K562 (cell line): ENCODE measurements at regions not wholly inside any gene's neighbourhood (a gene's known extent, or its start where the extent isn't known, plus 50 kb on each side); places are given as distances from the start of the nearest gene placed in this dataset.

ENCODE experiments used
- ATAC-seq: fragments of 200-7000 bp; cut with Tn5 transposase; 3 replicates; pipeline ENCODE4 v1.9.1; 2020; ENCODE audit warnings: moderate library complexity
- BruUV-seq: library from RNA; stranded (reverse); fragments of 400-500 nt; replicated peaks from 2 replicates; lab custom pipeline; 2021; lab: Mats Ljungman, UMichigan
- CTCF ChIA-PET: fragments of 300-600 bp; formaldehyde crosslinking; extraction: SDS; loops from one replicate; lab custom pipeline; 2021; ENCODE audit warnings: low intra/inter-chr PET ratio; lab: Yijun Ruan, JAX
- POLR2A ChIA-PET: fragments of 300-600, 350-650 bp; sonication (Branson Sonifier 250); formaldehyde crosslinking; extraction: SDS; loops from one replicate; lab custom pipeline; 2021; ENCODE audit warnings: antibody characterized with exemption, inconsistent platforms; lab: Yijun Ruan, JAX
- DNase-seq, 4 experiments: peaks; one replicate each; pipeline versions ENCODE4 v3.0.0 to v3.0.0-alpha.2; 2011 to 2018; ENCODE audit warnings: low spot score in 3 of 4, mixed read lengths in 3 of 4; ENCODE audit errors: extremely low read depth in 1 of 4
- FAIRE-seq: peaks from 2 replicates; lab custom pipeline; 2011; peaks lifted over from hg19 to GRCh38; lab: Jason Lieb, UNC
- H2AFZ ChIP-seq: 2 replicates; pipeline ENCODE4 v1.6.0; 2011; ENCODE audit warnings: low read depth, low read length, control low read depth, inconsistent platforms
- H3K27ac ChIP-seq: fragments of 200-600 bp; 3 replicates; pipeline ENCODE4 v1.8.0; 2011; ENCODE audit warnings: low read depth, mild to moderate bottlenecking, control low read depth, inconsistent platforms, low read length, moderate library complexity, mixed read lengths; ENCODE audit errors: extremely low read depth
- H3K27me3 ChIP-seq, 2 experiments: fragments of 300-600 bp in 1 of 2; 2 replicates in 1 of 2; 3 replicates in 1 of 2; pipeline versions ENCODE4 v1.6.0 to v1.8.0; 2011; ENCODE audit warnings: inconsistent platforms in 2 of 2, low read length in 2 of 2, mild to moderate bottlenecking in 1 of 2, mixed read lengths in 1 of 2, moderate library complexity in 1 of 2; ENCODE audit not compliant: control insufficient read depth in 2 of 2, insufficient read depth in 2 of 2
- H3K36me3 ChIP-seq: fragments of 300-600 bp; 3 replicates; pipeline ENCODE4 v1.8.0; 2011; ENCODE audit warnings: mild to moderate bottlenecking, low read length, inconsistent platforms; ENCODE audit not compliant: control insufficient read depth, insufficient read depth
- H3K4me1 ChIP-seq, 2 experiments: fragments of 200-600 bp in 1 of 2; replicated peaks in 1 of 2; 2 replicates in 1 of 2; 3 replicates in 1 of 2; pipeline versions ENCODE4 v1.5.1 to v1.8.0; 2011; ENCODE audit warnings: inconsistent platforms in 2 of 2, low read length in 2 of 2, mild to moderate bottlenecking in 1 of 2, mixed read lengths in 1 of 2, moderate library complexity in 1 of 2; ENCODE audit not compliant: control insufficient read depth in 2 of 2, insufficient read depth in 2 of 2
- H3K4me2 ChIP-seq: 2 replicates; pipeline ENCODE4 v1.6.1; 2011; ENCODE audit warnings: low read length, control low read depth, inconsistent platforms, mixed read lengths; ENCODE audit not compliant: insufficient read depth
- H3K4me3 ChIP-seq: fragments of 200-600 bp; sonication (generic), shearing (Covaris generic); 2 replicates; pipeline ENCODE4 v1.5.1; 2016; ENCODE audit warnings: control low read depth, inconsistent platforms
- H3K79me2 ChIP-seq: fragments of 200-600 bp; 3 replicates; pipeline ENCODE4 v1.8.0; 2011; ENCODE audit warnings: low read length, inconsistent platforms; ENCODE audit not compliant: control insufficient read depth, insufficient read depth
- H3K9ac ChIP-seq, 2 experiments: 2 replicates each; pipeline versions ENCODE4 v1.6.0 to v1.6.1; 2011; ENCODE audit warnings: low read depth in 2 of 2, low read length in 2 of 2, control low read depth in 1 of 2, inconsistent platforms in 1 of 2, mild to moderate bottlenecking in 1 of 2, mixed read lengths in 1 of 2; ENCODE audit not compliant: insufficient read depth in 1 of 2
- H3K9me1 ChIP-seq: one replicate; pipeline ENCODE4 v1.6.0; 2011; ENCODE audit warnings: inconsistent platforms, mild to moderate bottlenecking, low read length, moderate library complexity; ENCODE audit not compliant: control insufficient read depth, insufficient read depth
- H3K9me3 ChIP-seq: replicated peaks from 2 replicates; pipeline ENCODE4 v1.5.1; 2011; ENCODE audit warnings: low read depth, low read length, inconsistent platforms; ENCODE audit not compliant: control insufficient read depth, insufficient read depth
- H4K20me1 ChIP-seq: replicated peaks from 2 replicates; pipeline ENCODE4 v1.6.1; 2011; ENCODE audit warnings: low read length, inconsistent platforms, mixed read lengths; ENCODE audit not compliant: control insufficient read depth, insufficient read depth
- BCL6 ChIP-seq: fragments of 250-450 bp; sonication (Bioruptor Pico); IDR thresholded peaks from 2 replicates; pipeline ENCODE4 v1.4.0; 2020
- RNF2 ChIP-seq: sonication (generic); IDR thresholded peaks from 2 replicates; pipeline ENCODE4 v1.6.1; 2016
- TAF15 ChIP-seq: fragments of 200-400 bp; formaldehyde crosslinking; IDR thresholded peaks from 2 replicates; pipeline ENCODE4 v1.6.1; 2017; ENCODE audit warnings: mild to moderate bottlenecking, low read depth, low read length, moderate library complexity
- WGBS: fragments of 100-300 bp; shearing (Covaris generic); methylation state at CpG from one replicate; pipeline ENCODE4 v1.1.6; 2016; ENCODE audit warnings: low coverage, mixed read lengths; ENCODE audit not compliant: insufficient coverage; ENCODE audit errors: missing lambda C conversion rate; 5-methylcytosine and 5-hydroxymethylcytosine counted together
- in situ Hi-C: fragments of 300-500 bp; cut with MboI; formaldehyde crosslinking; loops from 4 replicates; pipeline ENCODE4 v1.15.0; 2018; ENCODE audit warnings: inconsistent platforms, mixed read lengths
- intact Hi-C: fragments of 100-400 bp; cut with micrococcal nuclease; formaldehyde crosslinking; loops from 2 replicates; pipeline ENCODE4 v1.14.2; 2022
- TF ChIP-seq, protein P1 (sequence below), 2 experiments: fragments of 450-650 bp in 1 of 2; sonication (generic) in 1 of 2; formaldehyde crosslinking in 1 of 2; IDR thresholded peaks; 2 replicates each; pipeline versions ENCODE4 v1.7.1 to v1.9.0; 2016 to 2022; ENCODE audit warnings: inconsistent platforms in 1 of 2, mild to moderate bottlenecking in 1 of 2, missing genetic modification reagents in 1 of 2
- TF ChIP-seq, protein P2 (sequence below): IDR thresholded peaks from 2 replicates; pipeline ENCODE4 v1.6.1; 2016; ENCODE audit warnings: missing genetic modification characterization, missing compliant biosample characterization

DNA sequence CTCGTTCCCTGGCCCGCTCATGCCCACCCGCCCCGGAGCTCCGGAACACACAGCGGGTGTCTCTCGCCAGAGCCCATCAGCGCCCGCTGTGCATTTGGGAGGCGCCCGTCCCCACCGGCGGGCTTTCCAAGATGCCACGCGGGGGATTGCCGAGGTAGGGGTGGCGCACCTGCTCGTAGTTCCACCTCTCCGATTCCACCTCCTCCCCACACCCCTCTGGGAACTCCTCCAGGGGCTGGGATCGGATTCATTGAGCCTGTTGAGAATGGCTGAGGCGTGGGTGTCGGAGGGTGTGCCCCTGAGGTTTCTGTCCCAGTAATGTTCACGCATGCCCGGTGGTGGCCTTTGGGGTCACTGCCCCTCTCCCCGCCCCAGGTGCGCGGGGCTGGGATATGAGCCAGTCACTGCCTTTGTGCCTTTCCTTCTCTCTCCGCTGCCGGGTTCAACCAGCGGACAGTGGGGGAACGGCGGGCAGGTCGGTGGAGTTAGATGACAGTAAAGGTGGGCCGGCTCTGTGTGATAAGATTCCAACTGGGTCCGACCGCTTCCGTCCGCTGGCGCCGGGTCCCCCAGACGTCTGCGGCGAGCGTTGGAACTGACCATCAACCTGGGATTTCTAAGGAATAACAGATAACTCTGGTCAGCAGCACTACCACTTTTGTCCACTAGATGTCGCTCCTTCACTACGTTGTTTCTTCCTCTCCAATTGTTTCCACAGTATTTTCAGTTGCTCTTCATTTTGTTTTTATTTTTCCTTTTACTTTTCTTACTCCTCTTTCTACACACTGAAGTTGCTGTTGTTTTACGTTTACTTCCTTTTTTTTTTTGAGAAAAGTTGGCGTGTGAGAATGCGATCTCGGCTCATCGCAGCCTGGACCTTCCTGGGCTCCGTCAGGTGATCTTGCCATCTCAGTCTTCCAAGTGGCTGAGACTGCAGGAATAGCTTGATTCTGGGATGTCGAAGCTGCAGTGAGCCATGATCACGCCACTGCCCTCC lies 178.1 kb upstream of the ALG10B start:
- no peak overlapping the region for H2AFZ ChIP-seq
- intact Hi-C loops: loop anchor here (1.0 to 5.0 kb wide), 2 partner anchors 178 to 964 kb away; partner anchors contain the start of gene ALG10B
- no peaks in the 10 kb centered on the region for H3K27me3 ChIP-seq
- no peaks in the 10 kb centered on the region for H3K36me3 ChIP-seq
- in situ Hi-C loops: loop anchor here (5.0 to 10.0 kb wide), 2 partner anchors 964 to 1136 kb away; no protein-coding TSS in a partner anchor
- H4K20me1 ChIP-seq: no peaks in the 10 kb centered on the region
- peaks cover 0 to 4% of the 10 kb centered on the region in 2 experiments; a peak in 2 of 5 replicates for H3K4me1 ChIP-seq
- no peaks in the 10 kb centered on the region for H3K79me2 ChIP-seq
- no peak overlapping the region for H3K27ac ChIP-seq
- H3K4me2 ChIP-seq: no peak overlapping the region
- DNase-seq: peak; percentile 49 to 63 (median 53)
- ChIA-PET CTCF (interaction anchor here (0.8 to 0.9 kb wide), 2 partner anchors 177 to 1135 kb away, joined by 3 to 4 read pairs; no protein-coding TSS in a partner anchor), POLR2A (no interaction called here)
- H3K9me3 ChIP-seq: no peaks in the 10 kb centered on the region
- FAIRE-seq: peak; percentile 90
- H3K4me3 ChIP-seq: no peak overlapping the region
- 22% methylated on average over 44 of the region's 54 CpGs for WGBS
- no peaks in the 10 kb centered on the region for H3K9me1 ChIP-seq
- peak; percentile 81 for ATAC-seq
- no peak overlapping the region for H3K9ac ChIP-seq
- no TSS peak for BruUV-seq
- TF ChIP-seq RNF2 (no peak), TAF15 (no peak), BCL6 (CRISPR knock-in tag) (no peak)
- TF ChIP-seq, protein P1, sequence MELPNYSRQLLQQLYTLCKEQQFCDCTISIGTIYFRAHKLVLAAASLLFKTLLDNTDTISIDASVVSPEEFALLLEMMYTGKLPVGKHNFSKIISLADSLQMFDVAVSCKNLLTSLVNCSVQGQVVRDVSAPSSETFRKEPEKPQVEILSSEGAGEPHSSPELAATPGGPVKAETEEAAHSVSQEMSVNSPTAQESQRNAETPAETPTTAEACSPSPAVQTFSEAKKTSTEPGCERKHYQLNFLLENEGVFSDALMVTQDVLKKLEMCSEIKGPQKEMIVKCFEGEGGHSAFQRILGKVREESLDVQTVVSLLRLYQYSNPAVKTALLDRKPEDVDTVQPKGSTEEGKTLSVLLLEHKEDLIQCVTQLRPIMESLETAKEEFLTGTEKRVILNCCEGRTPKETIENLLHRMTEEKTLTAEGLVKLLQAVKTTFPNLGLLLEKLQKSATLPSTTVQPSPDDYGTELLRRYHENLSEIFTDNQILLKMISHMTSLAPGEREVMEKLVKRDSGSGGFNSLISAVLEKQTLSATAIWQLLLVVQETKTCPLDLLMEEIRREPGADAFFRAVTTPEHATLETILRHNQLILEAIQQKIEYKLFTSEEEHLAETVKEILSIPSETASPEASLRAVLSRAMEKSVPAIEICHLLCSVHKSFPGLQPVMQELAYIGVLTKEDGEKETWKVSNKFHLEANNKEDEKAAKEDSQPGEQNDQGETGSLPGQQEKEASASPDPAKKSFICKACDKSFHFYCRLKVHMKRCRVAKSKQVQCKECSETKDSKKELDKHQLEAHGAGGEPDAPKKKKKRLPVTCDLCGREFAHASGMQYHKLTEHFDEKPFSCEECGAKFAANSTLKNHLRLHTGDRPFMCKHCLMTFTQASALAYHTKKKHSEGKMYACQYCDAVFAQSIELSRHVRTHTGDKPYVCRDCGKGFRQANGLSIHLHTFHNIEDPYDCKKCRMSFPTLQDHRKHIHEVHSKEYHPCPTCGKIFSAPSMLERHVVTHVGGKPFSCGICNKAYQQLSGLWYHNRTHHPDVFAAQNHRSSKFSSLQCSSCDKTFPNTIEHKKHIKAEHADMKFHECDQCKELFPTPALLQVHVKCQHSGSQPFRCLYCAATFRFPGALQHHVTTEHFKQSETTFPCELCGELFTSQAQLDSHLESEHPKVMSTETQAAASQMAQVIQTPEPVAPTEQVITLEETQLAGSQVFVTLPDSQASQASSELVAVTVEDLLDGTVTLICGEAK (IDR thresholded peaks at IDR 0.05): no peak
- TF ChIP-seq, protein P1 (CRISPR knock-in tag; IDR thresholded peaks at IDR 0.05): no peak
- TF ChIP-seq, protein P2, sequence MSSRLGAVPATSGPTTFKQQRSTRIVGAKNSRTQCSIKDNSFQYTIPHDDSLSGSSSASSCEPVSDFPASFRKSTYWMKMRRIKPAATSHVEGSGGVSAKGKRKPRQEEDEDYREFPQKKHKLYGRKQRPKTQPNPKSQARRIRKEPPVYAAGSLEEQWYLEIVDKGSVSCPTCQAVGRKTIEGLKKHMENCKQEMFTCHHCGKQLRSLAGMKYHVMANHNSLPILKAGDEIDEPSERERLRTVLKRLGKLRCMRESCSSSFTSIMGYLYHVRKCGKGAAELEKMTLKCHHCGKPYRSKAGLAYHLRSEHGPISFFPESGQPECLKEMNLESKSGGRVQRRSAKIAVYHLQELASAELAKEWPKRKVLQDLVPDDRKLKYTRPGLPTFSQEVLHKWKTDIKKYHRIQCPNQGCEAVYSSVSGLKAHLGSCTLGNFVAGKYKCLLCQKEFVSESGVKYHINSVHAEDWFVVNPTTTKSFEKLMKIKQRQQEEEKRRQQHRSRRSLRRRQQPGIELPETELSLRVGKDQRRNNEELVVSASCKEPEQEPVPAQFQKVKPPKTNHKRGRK (tag): 0 out of 2 replicates have a peak, but pooled peaks have one; percentile 12
